Thyroid gland (tissue), 4 donors: ENCODE measurements at regions not wholly inside any gene's neighbourhood (a gene's known extent, or its start where the extent isn't known, plus 50 kb on each side); places are given as distances from the start of the nearest gene placed in this dataset.

Source experiments
- CTCF ChIP-seq, 6 experiments: fragments of 200-600 bp in 3 of 6; fragments of 450-650 bp in 3 of 6; sonication (generic) in 3 of 6; IDR thresholded peaks; one replicate each; pipeline ENCODE4 v1.5.1; 2016 to 2019; ENCODE audit warnings: antibody characterized with exemption in 6 of 6, mild to moderate bottlenecking in 2 of 6, inconsistent platforms in 1 of 6, moderate library complexity in 1 of 6
- POLR2A ChIP-seq, 2 donors: fragments of 450-650 bp; IDR thresholded peaks; one replicate each; pipeline ENCODE4 v1.6.1; 2017; ENCODE audit warnings: antibody characterized with exemption in 2 of 2, mild to moderate bottlenecking in 2 of 2, moderate library complexity in 1 of 2

GRCh38 chr4:22072726-22073125, 124.2 kb upstream of the KCNIP4 start:
- TF ChIP-seq POLR2A (IDR thresholded peaks at IDR 0.05) (no peak), CTCF (IDR thresholded peaks at IDR 0.05) (no peak)
